ENCODE measurements at regions not wholly inside any gene's neighbourhood (a gene's known extent, or its start where the extent isn't known, plus 50 kb on each side); places are given as distances from the start of the nearest gene placed in this dataset.

DNA sequence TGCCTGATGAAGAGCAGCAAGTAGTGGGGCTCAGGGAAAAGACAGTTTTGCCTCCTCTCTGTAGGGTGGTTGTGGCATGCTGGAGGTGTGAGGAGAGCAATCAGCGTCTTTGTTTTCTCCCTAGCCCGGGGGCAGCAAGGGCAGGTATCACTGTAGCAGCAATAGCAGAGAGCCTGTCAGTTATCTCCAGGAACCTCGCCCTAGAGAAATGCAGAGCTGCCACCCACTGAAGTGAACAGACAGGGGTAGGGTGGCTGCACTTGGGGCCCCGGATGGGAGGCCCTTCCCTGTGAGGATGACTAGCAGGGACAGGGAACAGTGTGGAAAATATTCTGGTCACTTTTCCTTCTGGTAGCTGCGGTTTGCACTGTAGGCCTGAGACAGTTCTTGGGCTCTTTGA lies 886.5 kb downstream of the CDH8 start:
- TF ChIP-seq, protein P1, sequence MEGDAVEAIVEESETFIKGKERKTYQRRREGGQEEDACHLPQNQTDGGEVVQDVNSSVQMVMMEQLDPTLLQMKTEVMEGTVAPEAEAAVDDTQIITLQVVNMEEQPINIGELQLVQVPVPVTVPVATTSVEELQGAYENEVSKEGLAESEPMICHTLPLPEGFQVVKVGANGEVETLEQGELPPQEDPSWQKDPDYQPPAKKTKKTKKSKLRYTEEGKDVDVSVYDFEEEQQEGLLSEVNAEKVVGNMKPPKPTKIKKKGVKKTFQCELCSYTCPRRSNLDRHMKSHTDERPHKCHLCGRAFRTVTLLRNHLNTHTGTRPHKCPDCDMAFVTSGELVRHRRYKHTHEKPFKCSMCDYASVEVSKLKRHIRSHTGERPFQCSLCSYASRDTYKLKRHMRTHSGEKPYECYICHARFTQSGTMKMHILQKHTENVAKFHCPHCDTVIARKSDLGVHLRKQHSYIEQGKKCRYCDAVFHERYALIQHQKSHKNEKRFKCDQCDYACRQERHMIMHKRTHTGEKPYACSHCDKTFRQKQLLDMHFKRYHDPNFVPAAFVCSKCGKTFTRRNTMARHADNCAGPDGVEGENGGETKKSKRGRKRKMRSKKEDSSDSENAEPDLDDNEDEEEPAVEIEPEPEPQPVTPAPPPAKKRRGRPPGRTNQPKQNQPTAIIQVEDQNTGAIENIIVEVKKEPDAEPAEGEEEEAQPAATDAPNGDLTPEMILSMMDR (IDR thresholded peaks at IDR 0.05; ENCODE audit: low read length): no peak
- TF ChIP-seq EZH2 (optimal IDR thresholded peaks at IDR 0.05; ENCODE audit: low read depth, low read length): no peak
